Astrocyte (in vitro differentiated cells and primary cell): ENCODE measurements at regions not wholly inside any gene's neighbourhood (a gene's known extent, or its start where the extent isn't known, plus 50 kb on each side); places are given as distances from the start of the nearest gene placed in this dataset.

Experiments used
- DNase-seq: peaks from one replicate; pipeline ENCODE4 v3.0.0-alpha.2; 2010; ENCODE audit warnings: low read depth
- FAIRE-seq: peaks from 2 replicates; lab custom pipeline; 2011; peaks lifted over from hg19 to GRCh38; lab: Jason Lieb, UNC
- H2AFZ ChIP-seq: 2 replicates; pipeline ENCODE4 v1.6.0; 2012; ENCODE audit warnings: low read depth, low read length, inconsistent platforms
- H3K27ac ChIP-seq: 2 replicates; pipeline ENCODE4 v1.5.1; 2011; ENCODE audit warnings: low read depth, low read length, inconsistent platforms
- H3K27me3 ChIP-seq: 2 replicates; pipeline ENCODE4 v1.6.0; 2011; ENCODE audit warnings: low read length, inconsistent platforms; ENCODE audit not compliant: insufficient read depth
- H3K36me3 ChIP-seq: 2 replicates; pipeline ENCODE4 v1.5.1; 2011; ENCODE audit warnings: low read length, inconsistent platforms; ENCODE audit not compliant: insufficient read depth
- H3K4me1 ChIP-seq: 2 replicates; pipeline ENCODE4 v1.5.1; 2011; ENCODE audit warnings: low read length, inconsistent platforms; ENCODE audit not compliant: insufficient read depth
- H3K4me2 ChIP-seq: 2 replicates; pipeline ENCODE4 v1.6.0; 2012; ENCODE audit warnings: low read length, inconsistent platforms
- H3K4me3 ChIP-seq: 2 replicates; pipeline ENCODE4 v1.5.1; 2011; ENCODE audit warnings: low read depth, mild to moderate bottlenecking, low read length, inconsistent platforms; ENCODE audit not compliant: insufficient read depth
- H3K79me2 ChIP-seq: 2 replicates; pipeline ENCODE4 v1.6.0; 2012; ENCODE audit warnings: mild to moderate bottlenecking, low read length, inconsistent platforms; ENCODE audit not compliant: insufficient read depth
- H3K9ac ChIP-seq: 2 replicates; pipeline ENCODE4 v1.6.0; 2012; ENCODE audit warnings: mild to moderate bottlenecking, low read length, inconsistent platforms
- H3K9me3 ChIP-seq: 2 replicates; pipeline ENCODE4 v1.5.1; 2012; ENCODE audit warnings: low read depth, mild to moderate bottlenecking, low read length, inconsistent platforms; ENCODE audit not compliant: insufficient read depth
- H4K20me1 ChIP-seq: 2 replicates; pipeline ENCODE4 v1.6.0; 2012; ENCODE audit warnings: low read length, inconsistent platforms; ENCODE audit not compliant: insufficient read depth
- H3K27ac Mint-ChIP-seq: one replicate; pipeline ENCODE4 v1.8.0; 2021; ENCODE audit warnings: mild to moderate bottlenecking, mixed read lengths; ENCODE audit not compliant: unreplicated experiment
- H3K27me3 Mint-ChIP-seq: one replicate; pipeline ENCODE4 v1.8.0; 2021; ENCODE audit warnings: low read depth, mixed read lengths; ENCODE audit not compliant: unreplicated experiment
- H3K36me3 Mint-ChIP-seq: one replicate; pipeline ENCODE4 v1.8.0; 2021; ENCODE audit warnings: low read depth, mixed read lengths; ENCODE audit not compliant: unreplicated experiment
- H3K4me1 Mint-ChIP-seq: one replicate; pipeline ENCODE4 v1.8.0; 2021; ENCODE audit warnings: low read depth, mixed read lengths; ENCODE audit not compliant: unreplicated experiment
- H3K4me3 Mint-ChIP-seq: one replicate; pipeline ENCODE4 v1.8.0; 2021; ENCODE audit warnings: mild to moderate bottlenecking, moderate library complexity, mixed read lengths; ENCODE audit not compliant: unreplicated experiment
- H3K9me3 Mint-ChIP-seq: one replicate; pipeline ENCODE4 v1.8.0; 2021; ENCODE audit warnings: mild to moderate bottlenecking, mixed read lengths; ENCODE audit not compliant: unreplicated experiment
- CTCF ChIP-seq: IDR thresholded peaks from 2 replicates; pipeline ENCODE4 v1.5.1; 2011; ENCODE audit warnings: low read depth, mild to moderate bottlenecking, inconsistent platforms, low read length, moderate library complexity; ENCODE audit not compliant: insufficient read depth
- EZH2 ChIP-seq: IDR thresholded peaks from 2 replicates; pipeline ENCODE4 v1.6.1; 2012; ENCODE audit warnings: mild to moderate bottlenecking, low read length, inconsistent platforms; ENCODE audit not compliant: insufficient read depth

GRCh38 chr5:74371621-74372020, 268.9 kb downstream of the ENC1 start:
- Histone ChIP-seq H3K36me3 (no peaks in the 10 kb centered on the region), H3K9me3 (no peaks in the 10 kb centered on the region), H3K4me1 (no peaks in the 10 kb centered on the region), H4K20me1 (no peaks in the 10 kb centered on the region), H3K27ac (no peak overlapping the region), H3K27me3 (no peaks in the 10 kb centered on the region), H2AFZ (no peak overlapping the region), H3K4me3 (no peak overlapping the region), H3K4me2 (no peak overlapping the region), H3K9ac (no peak overlapping the region), H3K79me2 (no peaks in the 10 kb centered on the region)
- FAIRE-seq (no peak), DNase-seq (no peak)
- Mint-ChIP-seq H3K27me3 (peaks cover 5% of the 10 kb centered on the region), H3K9me3 (peaks cover 7% of the 10 kb centered on the region), H3K4me1 (peaks cover 10% of the 10 kb centered on the region), H3K36me3 (no peaks in the 10 kb centered on the region), H3K4me3 (no peak overlapping the region), H3K27ac (no peak overlapping the region)
- TF ChIP-seq CTCF (no peak), EZH2 (no peak)

GRCh38 chr5:74370168-74370567, 270.4 kb downstream of the ENC1 start:
- Histone ChIP-seq H3K27ac (no peak overlapping the region), H3K4me2 (no peak overlapping the region), H3K36me3 (no peaks in the 10 kb centered on the region), H2AFZ (no peak overlapping the region), H3K4me3 (no peak overlapping the region), H3K27me3 (no peaks in the 10 kb centered on the region), H3K4me1 (no peaks in the 10 kb centered on the region), H3K9ac (no peak overlapping the region), H3K9me3 (peaks cover 6% of the 10 kb centered on the region), H4K20me1 (no peaks in the 10 kb centered on the region), H3K79me2 (no peaks in the 10 kb centered on the region)
- no peaks in the 10 kb centered on the region for H3K36me3 Mint-ChIP-seq
- DNase-seq = no peak
- peaks cover 12% of the 10 kb centered on the region for H3K9me3 Mint-ChIP-seq
- H3K4me3 Mint-ChIP-seq = no peak overlapping the region
- peaks cover 10% of the 10 kb centered on the region for H3K4me1 Mint-ChIP-seq
- no peak for TF ChIP-seq CTCF
- no peak for FAIRE-seq
- H3K27me3 Mint-ChIP-seq = peaks cover 5% of the 10 kb centered on the region
- peak overlapping the region; percentile 6 for H3K27ac Mint-ChIP-seq

GRCh38 chr5:74369173-74369572, 271.4 kb downstream of the ENC1 start:
- H3K27me3 ChIP-seq = no peaks in the 10 kb centered on the region
- FAIRE-seq (no peak), DNase-seq (no peak)
- Mint-ChIP-seq H3K36me3 (peaks cover 2% of the 10 kb centered on the region), H3K4me1 (peaks cover 10% of the 10 kb centered on the region), H3K27ac (no peak overlapping the region), H3K4me3 (no peak overlapping the region), H3K9me3 (peaks cover 13% of the 10 kb centered on the region), H3K27me3 (peaks cover 7% of the 10 kb centered on the region)
- H3K79me2 ChIP-seq = no peaks in the 10 kb centered on the region
- no peaks in the 10 kb centered on the region for H4K20me1 ChIP-seq
- H3K9ac ChIP-seq = no peak overlapping the region
- H3K4me3 ChIP-seq = no peak overlapping the region
- peaks cover 6% of the 10 kb centered on the region for H3K9me3 ChIP-seq
- H3K4me1 ChIP-seq = no peaks in the 10 kb centered on the region
- H3K4me2 ChIP-seq = no peak overlapping the region
- no peak overlapping the region for H2AFZ ChIP-seq
- TF ChIP-seq CTCF (no peak), EZH2 (no peak)
- no peaks in the 10 kb centered on the region for H3K36me3 ChIP-seq
- no peak overlapping the region for H3K27ac ChIP-seq
